HG02973 (cell line): ENCODE measurements at regions not wholly inside any gene's neighbourhood (a gene's known extent, or its start where the extent isn't known, plus 50 kb on each side); places are given as distances from the start of the nearest gene placed in this dataset.
"Not testable (repeated sequence)": the region's sequence is repeated elsewhere in the genome, so short reads cannot be mapped to it uniquely, and the experiment has no call there.

ENCODE experiments used
- ATAC-seq: cut with Tn5 transposase; IDR thresholded peaks from one replicate; pipeline ENCODE4 v1.9.1; 2021; ENCODE audit warnings: moderate library complexity; ENCODE audit not compliant: unreplicated experiment

- no peak for ATAC-seq
Observed at GRCh38 chr4:171016145-171016544, 797.1 kb upstream of the GALNTL6 start.

- no peak for ATAC-seq
Observed at GRCh38 chr4:171015441-171015840, 797.8 kb upstream of the GALNTL6 start.

GRCh38 chr4:171007618-171008390 is 805.4 kb upstream of the GALNTL6 start:
- ATAC-seq: no peak

- ATAC-seq: no peak
Observed at GRCh38 chr4:171002246-171002645, 811.0 kb upstream of the GALNTL6 start.

GRCh38 chr4:170990989-170991589 is 822.1 kb upstream of the GALNTL6 start:
- ATAC-seq: peak; percentile 95

- ATAC-seq: no peak
Observed at GRCh38 chr4:170988446-170988845, 824.8 kb upstream of the GALNTL6 start.

- ATAC-seq: no peak
Observed at GRCh38 chr4:170979736-170980135, 833.5 kb upstream of the GALNTL6 start.

- ATAC-seq: no peak
Observed at GRCh38 chr4:170978990-170979389, 834.2 kb upstream of the GALNTL6 start.

- no peak for ATAC-seq
Observed at GRCh38 chr4:170949084-170949483, 859.3 kb upstream of the AADAT start.

- ATAC-seq: no peak
Observed at GRCh38 chr4:170940043-170940724, 850.4 kb upstream of the AADAT start.

- ATAC-seq: no peak
Observed at GRCh38 chr4:170938588-170938987, 848.8 kb upstream of the AADAT start.

- ATAC-seq: no peak
Observed at GRCh38 chr4:170931321-170931720, 841.6 kb upstream of the AADAT start.

- no peak for ATAC-seq
Observed at GRCh38 chr4:170888660-170889059, 798.9 kb upstream of the AADAT start.

- no peak for ATAC-seq
Observed at GRCh38 chr4:170887396-170887795, 797.6 kb upstream of the AADAT start.

- ATAC-seq: no peak
Observed at GRCh38 chr4:170884969-170885570, 795.3 kb upstream of the AADAT start.

GRCh38 chr4:170881646-170882045 is 791.9 kb upstream of the AADAT start:
- not testable (repeated sequence) for ATAC-seq

- no peak for ATAC-seq
Observed at GRCh38 chr4:170875868-170876267, 786.1 kb upstream of the AADAT start.

- ATAC-seq: no peak
Observed at GRCh38 chr4:170872794-170873193, 783.0 kb upstream of the AADAT start.

- ATAC-seq: no peak
Observed at GRCh38 chr4:170868170-170868569, 778.4 kb upstream of the AADAT start.

- no peak for ATAC-seq
Observed at GRCh38 chr4:170854097-170854496, 764.3 kb upstream of the AADAT start.

GRCh38 chr4:170853422-170854021 is 763.8 kb upstream of the AADAT start:
- peak; percentile 73 for ATAC-seq
